HG02973 (cell line): ENCODE measurements at regions not wholly inside any gene's neighbourhood (a gene's known extent, or its start where the extent isn't known, plus 50 kb on each side); places are given as distances from the start of the nearest gene placed in this dataset.
"Not testable (repeated sequence)": the region's sequence is repeated elsewhere in the genome, so short reads cannot be mapped to it uniquely, and the experiment has no call there.

Experiments used
- ATAC-seq: cut with Tn5 transposase; IDR thresholded peaks from one replicate; pipeline ENCODE4 v1.9.1; 2021; ENCODE audit warnings: moderate library complexity; ENCODE audit not compliant: unreplicated experiment

DNA sequence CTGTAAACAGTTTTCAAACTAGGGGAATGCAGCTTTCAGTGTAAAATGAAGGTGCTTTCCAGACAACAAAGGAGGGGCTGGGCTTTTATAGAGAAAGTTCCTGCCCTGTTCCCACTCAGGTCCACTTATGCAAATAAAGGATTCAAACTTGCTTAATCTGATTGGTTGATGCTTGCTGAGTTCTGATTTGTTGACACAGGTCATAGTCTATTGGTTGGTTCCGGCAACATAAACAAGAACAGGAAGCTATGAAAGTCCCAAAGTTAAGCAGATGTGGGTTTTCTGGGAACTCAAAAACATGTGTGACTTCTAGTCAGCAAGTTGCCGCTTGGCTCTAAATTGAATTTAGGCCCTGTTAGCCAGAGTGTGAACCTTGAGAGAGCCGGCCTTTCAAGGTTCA lies 194.2 kb upstream of the SVIL start:
- no peak for ATAC-seq

DNA sequence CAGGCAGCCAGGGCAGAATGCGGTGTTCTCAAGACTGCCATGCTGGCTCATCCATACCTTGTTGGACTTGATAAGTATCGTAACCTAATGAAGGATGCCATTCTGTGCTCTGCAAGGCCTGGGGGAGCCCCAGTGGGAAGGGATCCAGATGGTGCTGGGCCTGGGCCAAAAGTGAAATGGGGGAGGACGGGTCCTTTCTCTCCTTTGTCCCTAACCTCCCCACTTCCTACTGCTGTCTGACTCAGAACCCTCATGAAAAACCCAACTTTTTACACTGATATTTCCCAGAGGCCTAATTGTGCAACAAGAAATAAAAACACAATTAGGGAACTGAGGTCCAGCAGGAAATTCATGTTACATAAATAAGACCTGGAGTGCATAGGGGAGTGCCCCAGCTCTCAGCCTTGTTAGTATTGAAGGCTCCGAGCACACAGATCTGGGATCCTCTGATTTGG lies 193.7 kb upstream of the SVIL start:
- ATAC-seq = no peak

DNA sequence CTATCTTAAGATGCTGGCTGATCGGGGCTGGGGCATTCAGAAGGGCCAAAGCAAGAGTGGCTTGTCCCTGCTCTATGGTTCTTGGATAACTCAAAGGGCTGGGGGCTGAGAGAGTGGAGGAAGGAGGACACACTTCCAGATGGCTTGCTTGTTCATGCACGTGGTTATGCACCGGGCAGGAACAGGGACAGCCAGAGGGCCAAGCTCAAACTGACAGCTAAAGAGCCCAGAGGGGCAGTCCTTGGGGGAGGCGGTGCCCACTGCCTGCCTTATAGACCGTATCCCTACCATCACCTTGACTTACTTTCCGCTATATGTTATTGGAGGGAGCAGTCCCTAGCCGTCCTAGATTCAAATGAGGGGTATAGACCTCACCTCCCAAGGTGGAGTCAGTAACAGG lies 192.7 kb upstream of the SVIL start:
- no peak for ATAC-seq

DNA sequence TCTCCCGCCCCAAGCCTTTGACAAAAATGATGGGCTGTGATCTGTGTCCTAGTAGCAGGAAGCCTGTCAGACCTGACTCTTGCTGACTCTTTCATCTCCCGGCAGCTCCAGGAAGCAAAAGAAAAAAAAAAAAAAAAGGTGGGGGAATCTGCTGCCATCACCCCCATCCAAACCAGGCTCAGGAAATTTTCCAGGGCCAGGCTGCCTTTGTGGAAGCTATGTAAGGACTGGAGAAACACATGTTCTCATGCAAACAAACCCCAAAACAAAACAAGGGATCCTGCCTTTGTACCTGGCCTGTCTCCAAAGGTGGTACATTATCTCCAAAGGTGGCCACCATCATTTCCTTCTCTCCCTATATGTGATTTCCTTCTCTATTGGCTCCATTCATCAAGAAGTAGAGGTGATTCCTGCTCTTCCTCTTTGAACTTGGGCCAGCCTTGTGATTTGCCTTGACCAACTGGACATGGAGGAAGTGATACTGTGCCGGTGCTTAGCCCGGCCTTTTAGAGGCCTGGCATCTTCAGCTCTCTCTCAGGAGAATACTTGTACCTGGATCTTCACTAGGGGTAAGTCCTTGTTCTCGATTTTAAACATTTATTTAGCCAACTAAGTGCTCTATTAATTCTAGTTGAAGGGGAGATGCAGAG lies 192.2 kb upstream of the SVIL start:
- no peak for ATAC-seq

DNA sequence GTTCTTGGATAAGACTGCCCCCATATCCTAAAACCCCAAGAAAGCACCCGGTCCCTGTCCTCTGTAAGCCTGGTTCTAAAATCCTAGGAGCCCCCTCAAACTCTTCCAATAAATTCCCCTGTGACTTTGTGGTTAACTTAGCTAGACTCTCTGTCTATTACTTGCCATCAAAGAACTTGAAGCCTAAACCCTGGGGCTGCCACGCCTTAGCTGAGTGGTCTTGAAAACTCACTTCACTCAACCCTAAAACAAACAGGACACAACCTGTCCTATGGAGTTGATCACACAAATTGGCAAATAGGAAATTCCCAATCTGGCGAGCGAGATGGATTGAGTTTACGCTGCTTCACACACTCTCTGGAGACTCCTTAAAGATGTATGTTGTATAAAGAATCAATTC lies 191.4 kb upstream of the SVIL start:
- no peak for ATAC-seq

DNA sequence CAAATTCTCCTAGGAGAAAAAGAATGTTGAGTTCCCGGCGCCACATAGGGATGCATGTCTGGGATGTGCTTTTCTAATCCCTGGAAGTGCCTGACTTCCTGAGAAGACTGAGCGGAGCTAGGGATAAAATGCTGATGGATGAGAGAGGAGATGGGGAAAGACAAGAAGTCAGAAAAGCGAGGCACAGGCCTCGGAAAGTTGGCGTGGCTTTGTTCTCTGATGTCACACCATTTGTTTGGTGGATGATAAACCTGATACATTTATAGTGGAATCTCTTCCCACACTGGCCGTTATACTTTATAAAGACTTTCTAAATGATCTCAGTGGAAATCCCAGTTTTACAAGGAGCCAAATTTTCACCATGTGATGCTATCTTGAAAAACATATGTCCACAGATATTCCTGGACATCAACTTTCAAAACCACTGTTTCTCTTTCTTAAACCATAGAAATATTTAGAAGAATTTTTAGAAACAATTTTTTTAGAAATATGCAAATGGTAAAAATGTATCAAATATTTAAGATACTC lies 188.8 kb upstream of the SVIL start:
- no peak for ATAC-seq

DNA sequence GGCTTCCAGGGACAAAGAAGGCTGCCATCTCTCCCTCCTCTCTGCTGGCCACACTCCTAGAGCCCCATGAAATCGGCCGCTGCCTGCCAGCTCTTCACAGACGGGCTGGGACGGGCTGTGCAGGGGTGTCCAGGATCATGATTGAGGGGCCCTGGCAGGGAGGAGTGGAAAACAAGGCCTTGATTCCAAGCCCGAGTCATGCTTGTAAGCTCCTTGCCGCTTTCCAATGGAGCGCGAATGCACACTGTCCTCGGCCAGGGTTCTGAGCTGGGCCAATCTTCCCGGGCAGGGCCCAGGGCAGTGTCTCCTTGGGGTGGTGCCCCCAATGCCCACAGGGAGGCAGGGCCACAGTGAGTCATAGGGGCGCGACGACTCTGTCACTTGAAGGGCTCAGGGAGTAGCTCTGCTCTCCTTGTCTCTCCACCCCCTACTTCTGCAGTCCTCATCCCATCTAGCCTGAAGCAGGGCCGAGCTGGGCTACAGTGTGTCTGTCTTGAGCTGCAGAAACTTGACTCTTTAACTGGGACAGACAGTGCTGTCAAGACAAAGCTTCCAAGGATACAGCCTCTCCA lies 186.2 kb upstream of the SVIL start:
- no peak for ATAC-seq

DNA sequence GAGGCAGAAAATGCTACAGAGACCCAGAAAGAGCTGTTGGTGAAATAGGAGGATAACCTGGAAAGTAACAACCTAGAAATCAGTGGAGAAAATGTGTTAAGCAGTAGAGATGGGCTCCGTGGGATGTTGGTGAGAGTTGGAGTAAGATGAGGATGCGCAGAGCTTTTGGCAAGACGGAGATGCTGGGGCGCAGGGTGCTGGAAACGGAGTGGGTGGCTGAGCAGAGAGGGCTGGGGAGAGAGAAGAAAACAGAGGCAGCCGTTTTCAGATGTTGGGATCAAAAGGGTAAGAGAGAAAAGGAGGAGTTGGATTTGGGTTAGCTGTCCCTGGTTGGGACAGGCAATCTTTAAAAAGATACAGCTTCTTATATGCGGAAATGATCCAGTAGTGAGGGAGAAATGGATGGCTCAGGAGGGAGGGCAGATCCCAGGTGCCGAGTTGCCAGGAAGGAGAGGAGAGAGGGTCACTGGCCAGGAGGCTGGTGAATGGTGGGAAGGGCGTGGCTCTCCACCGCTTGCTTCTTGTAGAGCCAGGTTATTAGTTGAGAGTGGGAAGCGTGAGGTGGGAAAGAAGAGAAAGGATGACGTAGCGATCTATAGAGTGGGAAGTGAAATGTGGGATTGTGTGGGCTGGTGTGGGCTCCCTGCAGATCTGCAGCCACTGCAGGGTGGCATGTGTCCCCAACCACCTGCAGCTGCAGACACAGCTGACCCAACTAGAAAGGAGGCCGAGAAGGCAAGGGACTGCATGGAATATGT lies 182.2 kb upstream of the SVIL start:
- no peak for ATAC-seq

DNA sequence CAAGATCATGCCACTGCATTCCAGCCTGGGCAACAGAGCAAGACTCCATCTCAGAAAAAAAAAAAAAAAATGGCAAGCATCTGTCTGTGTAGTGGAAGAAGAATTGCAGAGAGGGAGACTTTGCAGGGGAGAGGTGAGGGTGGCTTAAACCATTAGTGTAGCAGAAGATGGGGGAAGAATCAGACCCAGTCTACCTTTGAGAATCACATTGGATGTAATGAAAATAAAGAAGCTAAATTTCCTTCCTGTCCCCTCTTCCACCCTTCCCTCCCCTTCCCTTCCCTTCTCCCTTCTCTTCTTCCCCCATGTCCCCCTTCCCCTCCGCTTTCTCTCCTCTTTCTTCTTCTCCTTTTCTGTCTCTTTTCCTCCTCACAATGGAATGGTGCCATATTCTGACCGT lies 180.8 kb upstream of the SVIL start:
- ATAC-seq = no peak

DNA sequence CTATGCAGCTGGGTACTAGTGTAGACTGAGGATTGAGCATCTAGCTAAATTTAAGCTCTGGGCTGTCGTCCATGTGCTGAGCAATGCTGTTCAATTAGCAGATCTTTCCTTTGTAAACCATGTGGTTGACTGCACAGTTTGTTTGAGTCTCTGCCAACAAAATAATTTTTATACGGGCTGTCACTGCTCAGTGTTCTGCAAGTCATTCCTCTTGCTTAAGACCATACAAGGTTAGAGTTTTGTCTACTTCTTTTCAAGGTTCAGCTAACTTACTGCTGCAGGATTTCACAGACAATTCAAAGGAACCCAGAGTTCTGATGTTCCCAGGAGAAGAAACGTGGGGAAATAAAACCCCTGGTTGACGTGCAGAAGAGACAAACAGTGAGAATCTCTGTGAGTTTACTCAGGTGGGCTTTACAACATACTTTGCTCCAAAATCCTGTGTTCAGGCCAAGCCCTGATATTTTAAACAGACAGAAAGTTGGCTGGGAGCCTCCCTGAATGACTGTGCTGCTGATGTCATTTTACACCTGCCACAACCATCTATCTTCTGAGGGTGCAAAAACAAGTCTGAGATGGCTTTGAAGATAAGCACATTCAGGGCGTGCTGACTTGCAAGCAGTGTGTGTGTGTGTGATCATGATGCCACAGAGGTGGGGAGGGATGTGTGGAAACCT lies 177.1 kb upstream of the SVIL start:
- ATAC-seq = no peak

DNA sequence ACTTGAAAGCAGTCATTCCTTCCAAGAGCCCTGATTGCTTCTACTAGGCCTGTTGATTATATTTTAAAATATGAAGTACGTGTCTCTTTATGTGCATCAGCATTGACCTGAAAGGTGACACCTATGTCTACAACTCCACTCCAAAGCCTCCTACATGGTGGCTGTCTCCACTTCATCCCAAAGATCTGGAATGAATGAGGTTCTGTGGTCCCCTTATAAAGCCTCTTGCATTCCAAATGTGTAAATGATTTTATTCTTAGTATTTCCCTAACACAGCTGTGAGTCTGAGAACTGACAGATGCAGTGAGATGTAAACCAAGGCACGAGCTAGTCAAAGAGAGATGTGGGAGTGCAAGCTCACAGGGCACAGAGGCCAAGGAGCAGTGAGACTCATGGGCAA lies 176.0 kb upstream of the SVIL start:
- ATAC-seq = no peak

DNA sequence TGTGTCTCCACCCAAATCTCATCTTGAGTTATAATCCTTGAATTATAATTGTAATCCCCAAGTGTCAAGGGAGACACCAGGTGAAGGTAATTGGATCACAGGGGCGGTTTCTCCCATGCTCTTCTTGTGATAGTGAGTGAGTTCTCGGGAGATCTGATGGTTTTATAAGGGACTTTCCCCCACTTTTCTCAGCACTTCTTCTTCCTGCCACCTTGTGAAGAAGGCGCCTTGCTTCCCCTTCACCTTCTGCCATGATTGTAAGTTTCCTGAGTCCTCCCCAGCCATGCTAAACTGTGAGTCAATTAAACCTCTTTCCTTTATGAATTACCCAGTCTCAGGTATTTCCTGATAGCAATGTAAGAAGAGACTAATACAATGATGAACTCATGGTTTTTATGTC lies 175.5 kb upstream of the SVIL start:
- not testable (repeated sequence) for ATAC-seq

DNA sequence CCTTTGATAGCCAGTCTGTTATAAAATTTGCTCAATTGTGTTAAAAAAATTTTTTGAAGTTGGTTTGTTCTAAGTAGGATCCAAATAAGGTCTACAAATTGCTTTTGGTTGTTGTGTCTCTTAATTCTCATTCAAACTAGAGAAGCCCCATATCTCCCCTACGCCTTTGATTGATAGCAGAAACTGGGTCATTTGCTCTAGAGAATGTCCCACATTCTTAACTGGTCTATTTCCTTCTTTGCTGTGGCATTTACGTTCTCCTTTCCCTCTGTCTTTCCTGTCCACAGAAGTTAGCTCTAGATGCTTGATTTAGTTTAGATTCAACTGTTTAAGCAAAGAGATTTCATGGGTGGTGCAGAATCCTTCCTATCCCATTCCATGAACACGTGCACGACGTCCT lies 174.6 kb upstream of the SVIL start:
- no peak for ATAC-seq

DNA sequence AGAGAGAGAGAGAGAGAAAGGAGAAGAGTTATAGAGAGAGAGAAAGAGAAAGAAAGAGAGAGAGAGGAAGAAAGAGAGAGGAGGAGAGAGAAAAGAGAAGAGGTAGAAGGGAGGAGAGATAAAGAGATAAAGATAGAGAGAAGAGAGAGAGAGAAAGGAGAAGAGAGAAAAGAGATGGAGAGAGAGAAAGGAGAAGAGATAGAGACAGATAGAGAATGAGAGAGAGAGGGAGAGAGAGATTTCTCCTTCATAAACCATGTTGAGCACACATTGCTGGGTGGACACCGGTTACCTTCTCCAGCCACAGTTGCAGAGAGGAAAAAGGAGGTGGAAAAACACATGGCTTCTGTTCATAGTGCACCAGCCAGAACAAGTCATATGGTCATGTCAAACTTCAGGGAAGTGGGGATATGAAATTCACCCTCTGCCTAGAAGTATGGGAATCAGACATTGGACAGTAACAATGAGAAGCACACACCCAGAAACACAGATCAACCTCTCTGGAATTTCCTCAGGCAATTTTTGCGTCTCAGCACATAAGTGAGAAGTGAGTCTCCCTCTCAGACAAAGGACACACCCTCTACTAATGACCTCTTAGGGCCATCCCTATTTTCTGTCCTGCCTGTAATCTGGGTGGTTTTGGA lies 172.5 kb upstream of the SVIL start:
- no peak for ATAC-seq

DNA sequence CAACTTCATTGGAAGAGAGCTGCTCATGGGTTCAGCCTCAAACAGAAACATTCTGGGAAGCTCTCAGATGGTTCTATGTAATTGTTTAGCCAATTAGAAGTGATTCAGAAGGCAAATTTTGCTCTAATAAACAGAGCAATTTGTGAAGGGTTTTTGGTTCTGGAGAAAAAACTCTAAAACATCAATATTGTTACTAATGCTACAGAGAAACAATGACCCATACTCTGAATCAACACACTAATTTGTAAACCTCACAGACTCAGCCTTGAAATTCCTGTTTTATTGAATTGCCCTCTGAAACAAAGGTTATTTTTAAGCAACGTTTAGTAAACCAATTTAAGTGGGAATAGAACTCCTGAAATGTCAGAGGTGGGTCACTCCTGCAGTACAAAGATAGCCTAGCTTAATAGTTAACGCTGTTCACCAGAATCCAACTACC lies 171.6 kb upstream of the SVIL start:
- no peak for ATAC-seq

DNA sequence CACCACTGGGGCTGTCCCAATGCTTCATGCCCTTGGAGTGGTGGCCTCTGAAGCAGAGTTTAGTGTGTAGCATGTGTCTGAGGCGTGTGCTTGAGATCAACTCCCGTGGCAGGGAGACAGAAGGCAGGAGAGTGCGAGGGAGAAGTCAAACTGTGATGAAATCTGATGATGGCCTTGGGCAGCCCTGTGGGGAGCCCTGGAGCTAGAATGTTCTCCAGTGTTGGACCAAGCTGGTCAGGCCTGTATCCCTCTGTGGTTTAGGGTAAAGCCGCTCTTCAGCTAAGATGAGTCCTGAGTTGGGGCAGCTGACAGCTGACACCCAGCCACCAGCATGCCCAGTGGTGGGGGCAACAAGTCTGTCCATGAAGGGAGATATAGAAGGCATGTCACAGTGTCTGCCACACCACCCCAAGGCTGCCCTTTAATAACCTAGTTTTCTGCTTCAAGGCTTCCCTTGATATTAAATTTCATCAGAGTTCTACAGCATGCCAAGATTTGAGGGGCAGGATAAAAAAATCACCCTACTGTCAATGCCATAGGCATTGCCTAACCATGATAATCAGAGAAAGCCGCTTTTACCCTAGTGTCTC lies 170.5 kb upstream of the SVIL start:
- ATAC-seq = no peak

DNA sequence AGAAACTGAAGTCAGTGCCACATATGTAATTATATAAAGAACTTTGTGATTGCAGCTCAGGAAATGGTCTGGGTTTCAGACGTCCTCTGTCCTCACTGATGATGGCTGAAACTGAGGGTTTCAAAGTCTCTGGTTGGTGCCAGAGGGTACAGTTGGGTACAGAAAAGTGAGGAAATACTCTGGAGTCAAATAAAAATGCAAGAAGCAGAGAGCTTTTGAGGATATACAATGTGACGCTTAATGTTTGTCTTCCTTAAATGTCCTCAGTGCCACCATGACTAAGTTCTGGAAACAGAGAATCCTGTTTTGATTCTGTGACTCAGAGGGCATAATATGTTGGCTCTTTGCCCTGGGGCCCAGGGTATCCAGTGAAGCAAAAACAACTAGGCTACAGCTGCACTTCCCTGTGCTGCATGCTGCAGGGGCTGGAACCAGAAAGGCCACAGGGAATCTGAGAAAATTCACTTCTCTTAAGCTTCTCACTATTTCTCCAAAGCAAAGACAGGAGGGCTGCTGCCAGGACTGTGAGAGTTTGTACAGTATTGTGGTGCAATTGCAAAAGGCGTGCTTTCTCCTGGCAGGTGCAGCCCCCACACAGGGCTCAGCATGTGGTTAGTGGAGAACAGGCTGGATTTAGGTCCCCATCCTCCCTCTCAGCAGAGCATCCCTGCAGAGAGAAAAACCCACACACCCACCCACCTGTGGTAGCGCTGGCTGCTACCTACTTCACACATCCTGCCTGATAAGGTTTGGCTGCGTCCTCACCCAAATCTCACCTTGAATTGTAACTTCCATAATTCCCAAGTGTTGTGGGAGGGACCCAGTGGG lies 169.5 kb upstream of the SVIL start:
- ATAC-seq = no peak

DNA sequence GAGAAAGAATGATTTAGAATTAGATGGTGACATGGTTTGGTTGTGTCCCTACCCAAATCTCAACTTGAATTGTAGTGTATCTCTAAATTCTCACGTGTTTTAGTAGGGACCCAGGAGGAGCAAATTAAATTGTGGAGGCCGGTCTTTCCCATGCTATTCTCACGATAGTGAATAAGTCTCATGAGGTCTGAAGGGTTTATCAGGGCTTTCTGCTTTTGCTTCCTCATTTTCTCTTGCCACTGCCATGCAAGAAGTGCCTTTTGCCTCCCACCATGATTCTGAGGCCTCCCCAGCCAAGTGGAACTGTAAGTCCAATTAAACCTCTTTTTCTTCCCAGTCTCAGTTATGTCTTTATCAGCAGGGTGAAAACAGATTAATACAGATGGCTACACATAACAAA lies 167.4 kb upstream of the SVIL start:
- ATAC-seq = no peak

DNA sequence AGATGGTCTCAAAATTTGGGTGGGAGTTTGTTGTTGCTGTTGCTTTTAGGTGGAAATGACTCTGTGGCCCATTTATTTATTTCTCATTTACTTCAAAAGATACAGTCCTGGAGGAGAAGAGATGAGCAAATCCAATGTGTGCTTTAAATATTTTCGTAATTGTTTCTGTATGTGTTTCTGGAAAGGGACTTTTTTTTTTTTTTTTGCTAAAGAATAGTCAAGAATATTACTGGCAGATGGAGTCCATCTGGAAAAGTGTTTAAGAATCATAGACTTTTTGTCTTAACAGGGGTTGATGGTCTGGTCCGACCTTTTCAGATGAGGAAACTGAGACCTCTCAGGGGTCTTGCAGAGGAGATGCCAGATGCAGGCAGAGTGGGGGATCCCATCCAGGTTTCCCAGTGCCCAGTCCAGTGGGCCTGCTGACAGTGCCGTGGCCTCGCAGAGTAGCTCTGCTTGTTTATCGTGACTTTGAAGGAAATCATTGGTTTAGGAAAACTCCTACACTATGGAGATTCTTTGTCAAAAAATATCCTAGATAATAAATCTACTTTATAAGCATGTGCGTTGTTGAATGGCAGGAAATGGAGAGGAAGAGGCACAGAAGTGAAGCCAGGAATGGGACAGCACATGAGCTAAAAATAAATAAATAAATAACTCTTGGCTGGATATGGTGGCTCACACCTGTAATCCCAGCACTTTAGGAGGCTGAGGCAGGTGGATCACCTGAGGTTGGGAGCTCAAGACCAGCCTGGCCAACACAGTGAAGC lies 164.3 kb upstream of the SVIL start:
- no peak for ATAC-seq
